ENCODE measurements at regions not wholly inside any gene's neighbourhood (a gene's known extent, or its start where the extent isn't known, plus 50 kb on each side); places are given as distances from the start of the nearest gene placed in this dataset.

DNA sequence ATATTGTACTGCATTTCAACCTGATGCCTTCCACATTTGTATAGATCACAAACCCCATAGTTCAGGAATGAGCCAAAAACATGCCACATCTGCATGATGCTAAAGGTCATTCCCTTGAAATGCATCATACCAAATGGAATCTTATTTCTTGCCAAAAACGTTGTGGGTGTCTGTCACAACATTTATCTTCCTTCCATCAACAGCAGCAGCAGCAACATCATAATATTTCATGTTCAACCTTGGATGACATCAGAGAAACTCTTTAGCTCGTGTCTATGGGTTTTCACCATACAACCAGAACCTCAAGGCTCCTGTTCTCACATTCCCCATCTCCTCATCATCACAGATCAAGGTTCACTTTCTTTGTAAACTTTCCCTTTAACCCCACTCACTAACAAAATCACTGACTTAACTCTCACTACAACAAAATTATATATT, 221.3 kb upstream of the CTAGE1 start:
- Histone ChIP-seq H3K27me3 (ENCODE audit: control insufficient read depth, insufficient read depth, low read length) (no peaks in the 10 kb centered on the region), H3K9ac (ENCODE audit: low read depth, low read length) (no peak overlapping the region), H3K4me1 (ENCODE audit: control insufficient read depth, insufficient read depth, low read length) (no peaks in the 10 kb centered on the region), H3K9me3 (ENCODE audit: control insufficient read depth, insufficient read depth, low read length) (no peaks in the 10 kb centered on the region), H3K4me3 (ENCODE audit: low read depth, low read length) (no peak overlapping the region), H3K36me3 (ENCODE audit: control insufficient read depth, insufficient read depth, low read length) (no peaks in the 10 kb centered on the region)

DNA sequence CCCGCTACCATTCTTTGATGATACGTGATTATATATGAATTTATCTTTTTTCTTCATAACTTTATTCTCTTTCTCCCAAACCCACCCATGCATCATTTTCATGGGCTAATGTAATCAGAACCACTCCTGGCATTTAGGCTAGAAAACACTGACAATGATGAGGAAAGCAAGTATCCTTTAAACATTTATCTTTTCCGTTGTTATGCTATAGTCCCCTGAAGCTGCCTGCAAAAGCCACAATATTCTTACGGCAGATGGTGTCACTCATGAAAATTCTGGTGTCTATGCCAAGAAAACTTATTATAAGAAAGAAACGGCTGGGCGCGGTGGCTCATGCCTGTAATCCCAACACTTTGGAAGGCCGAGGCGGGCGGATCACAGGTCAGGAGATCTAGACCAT, 221.8 kb upstream of the CTAGE1 start:
- Histone ChIP-seq H3K36me3 (ENCODE audit: control insufficient read depth, insufficient read depth, low read length) (no peaks in the 10 kb centered on the region), H3K27me3 (ENCODE audit: control insufficient read depth, insufficient read depth, low read length) (no peaks in the 10 kb centered on the region), H3K4me3 (ENCODE audit: low read depth, low read length) (no peak overlapping the region), H3K9ac (ENCODE audit: low read depth, low read length) (no peak overlapping the region), H3K9me3 (ENCODE audit: control insufficient read depth, insufficient read depth, low read length) (no peaks in the 10 kb centered on the region), H3K4me1 (ENCODE audit: control insufficient read depth, insufficient read depth, low read length) (no peaks in the 10 kb centered on the region)

DNA sequence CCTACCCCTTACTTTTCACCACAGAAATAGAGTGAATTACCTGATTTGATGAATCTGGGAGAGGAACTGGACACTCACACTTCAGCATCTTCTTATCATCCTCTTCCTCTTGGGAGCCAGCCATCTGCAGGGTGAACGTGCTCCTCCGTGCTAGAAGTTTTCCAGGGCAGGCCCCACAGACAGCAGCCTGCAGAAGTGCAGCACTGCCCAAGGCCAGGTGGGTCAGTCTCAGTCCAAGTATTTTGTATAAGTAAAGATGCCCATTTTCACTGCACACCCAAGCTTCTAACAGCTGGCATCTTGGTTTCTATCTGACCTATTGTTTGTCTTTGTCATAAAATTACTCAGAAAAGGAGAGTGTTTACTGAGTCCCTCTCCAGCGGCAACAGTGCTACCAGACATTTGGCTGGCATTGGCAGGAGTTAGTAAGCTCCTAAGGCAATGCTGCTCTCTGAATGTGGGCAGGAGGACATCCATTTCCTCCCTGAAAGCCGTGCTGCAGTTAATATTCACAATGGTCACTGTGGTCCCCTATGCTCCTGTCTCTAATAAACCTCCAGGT, 222.6 kb upstream of the CTAGE1 start:
- Histone ChIP-seq H3K9me3 (ENCODE audit: control insufficient read depth, insufficient read depth, low read length) (no peaks in the 10 kb centered on the region), H3K27me3 (ENCODE audit: control insufficient read depth, insufficient read depth, low read length) (no peaks in the 10 kb centered on the region), H3K4me1 (ENCODE audit: control insufficient read depth, insufficient read depth, low read length) (no peaks in the 10 kb centered on the region), H3K36me3 (ENCODE audit: control insufficient read depth, insufficient read depth, low read length) (no peaks in the 10 kb centered on the region), H3K9ac (ENCODE audit: low read depth, low read length) (no peak overlapping the region), H3K4me3 (ENCODE audit: low read depth, low read length) (no peak overlapping the region)

DNA sequence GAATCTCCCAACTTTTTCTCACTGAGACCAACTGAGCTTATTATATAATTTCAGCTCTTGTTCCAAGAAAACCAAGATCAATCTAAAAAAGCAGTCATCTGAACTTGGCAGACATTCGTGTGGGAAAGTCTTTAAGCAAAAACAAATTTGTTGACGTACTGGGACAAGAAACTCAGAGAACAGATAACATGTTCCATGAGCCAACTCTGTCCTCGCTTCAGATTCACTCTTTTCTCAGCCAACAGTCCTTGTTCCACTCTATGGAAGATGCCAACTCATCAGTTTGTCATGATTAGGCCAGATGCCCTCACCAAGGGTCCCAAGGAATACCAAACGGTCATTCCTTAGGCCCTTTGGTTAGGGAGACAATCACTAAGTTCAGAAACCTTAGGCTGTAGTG, 224.2 kb upstream of the CTAGE1 start:
- no peak overlapping the region for H3K4me3 ChIP-seq (ENCODE audit: low read depth, low read length)
- no peaks in the 10 kb centered on the region for H3K9me3 ChIP-seq (ENCODE audit: control insufficient read depth, insufficient read depth, low read length)
- no peaks in the 10 kb centered on the region for H3K27me3 ChIP-seq (ENCODE audit: control insufficient read depth, insufficient read depth, low read length)
- no peak overlapping the region for H3K9ac ChIP-seq (ENCODE audit: low read depth, low read length)
- no peaks in the 10 kb centered on the region for H3K36me3 ChIP-seq (ENCODE audit: control insufficient read depth, insufficient read depth, low read length)
- H3K4me1 ChIP-seq (ENCODE audit: control insufficient read depth, insufficient read depth, low read length): no peaks in the 10 kb centered on the region

GRCh38 chr18:22643731-22644130, 226.0 kb upstream of the CTAGE1 start:
- no peak overlapping the region for H3K9ac ChIP-seq (ENCODE audit: low read depth, low read length)
- H3K4me3 ChIP-seq (ENCODE audit: low read depth, low read length): no peak overlapping the region
- H3K4me1 ChIP-seq (ENCODE audit: control insufficient read depth, insufficient read depth, low read length): no peaks in the 10 kb centered on the region
- no peaks in the 10 kb centered on the region for H3K36me3 ChIP-seq (ENCODE audit: control insufficient read depth, insufficient read depth, low read length)
- H3K27me3 ChIP-seq (ENCODE audit: control insufficient read depth, insufficient read depth, low read length): no peaks in the 10 kb centered on the region
- H3K9me3 ChIP-seq (ENCODE audit: control insufficient read depth, insufficient read depth, low read length): no peaks in the 10 kb centered on the region

DNA sequence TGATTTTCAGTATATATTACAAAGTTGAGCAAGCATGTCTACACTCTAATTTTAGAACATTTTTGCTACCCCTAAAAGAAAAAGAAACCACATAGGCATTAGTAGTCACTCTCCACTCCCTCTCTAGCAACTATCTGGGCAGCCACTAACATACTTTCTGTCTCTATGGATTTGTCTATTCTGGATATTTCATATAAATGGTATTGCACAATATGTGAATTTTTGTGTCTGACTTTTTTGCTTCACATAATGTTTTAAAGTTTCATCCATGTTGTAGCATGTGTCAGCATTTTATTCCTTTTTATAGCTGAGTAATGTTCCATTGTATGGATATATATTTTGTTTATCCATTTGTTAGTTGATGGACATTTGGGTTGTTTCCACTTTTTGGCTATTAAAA, 232.5 kb upstream of the CTAGE1 start:
- no peaks in the 10 kb centered on the region for H3K27me3 ChIP-seq (ENCODE audit: control insufficient read depth, insufficient read depth, low read length)
- H3K36me3 ChIP-seq (ENCODE audit: control insufficient read depth, insufficient read depth, low read length): no peaks in the 10 kb centered on the region
- no peaks in the 10 kb centered on the region for H3K4me1 ChIP-seq (ENCODE audit: control insufficient read depth, insufficient read depth, low read length)
- no peak overlapping the region for H3K9ac ChIP-seq (ENCODE audit: low read depth, low read length)
- H3K4me3 ChIP-seq (ENCODE audit: low read depth, low read length): no peak overlapping the region
- no peaks in the 10 kb centered on the region for H3K9me3 ChIP-seq (ENCODE audit: control insufficient read depth, insufficient read depth, low read length)

DNA sequence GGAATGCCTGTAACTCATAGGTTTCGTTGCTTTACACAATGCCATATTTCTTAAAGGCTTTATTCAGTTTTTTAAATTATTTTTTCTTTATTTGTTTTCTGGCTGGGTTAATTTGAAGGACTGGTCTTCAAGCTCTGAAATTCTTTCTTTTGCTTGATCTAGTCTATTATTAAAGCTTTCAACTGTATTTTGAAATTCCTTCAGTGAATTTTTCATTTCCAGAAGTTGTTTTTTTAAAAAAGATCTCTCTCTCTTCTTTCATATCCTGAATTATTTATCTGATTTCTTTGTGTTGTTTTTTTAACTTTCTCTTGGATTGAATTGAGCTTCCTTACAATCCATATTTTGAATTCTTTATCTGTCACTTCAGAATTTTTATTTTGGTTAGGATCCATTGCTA, 239.9 kb upstream of the CTAGE1 start:
- H3K36me3 ChIP-seq (ENCODE audit: control insufficient read depth, insufficient read depth, low read length): no peaks in the 10 kb centered on the region
- no peak overlapping the region for H3K4me3 ChIP-seq (ENCODE audit: low read depth, low read length)
- no peaks in the 10 kb centered on the region for H3K4me1 ChIP-seq (ENCODE audit: control insufficient read depth, insufficient read depth, low read length)
- no peaks in the 10 kb centered on the region for H3K27me3 ChIP-seq (ENCODE audit: control insufficient read depth, insufficient read depth, low read length)
- H3K9ac ChIP-seq (ENCODE audit: low read depth, low read length): no peak overlapping the region
- H3K9me3 ChIP-seq (ENCODE audit: control insufficient read depth, insufficient read depth, low read length): no peaks in the 10 kb centered on the region

DNA sequence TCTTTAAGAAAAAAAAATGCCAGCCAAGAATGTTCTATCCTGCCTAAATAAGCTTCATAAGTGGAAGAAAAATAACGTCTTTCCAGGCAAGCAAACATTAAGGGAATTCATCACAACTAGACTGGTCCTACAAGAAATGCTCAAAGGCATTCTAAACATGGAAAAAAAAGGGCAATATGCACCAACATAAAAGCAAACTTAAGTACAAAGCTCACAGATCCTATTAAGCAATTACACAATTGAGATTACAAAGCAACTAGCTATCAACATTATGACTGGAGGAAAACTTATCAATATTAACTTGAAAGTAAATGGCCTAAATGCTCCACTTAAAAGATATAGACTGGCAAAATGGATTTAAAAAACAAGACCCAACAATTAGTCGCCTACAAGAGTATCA, 240.6 kb upstream of the CTAGE1 start:
- Histone ChIP-seq H3K27me3 (ENCODE audit: control insufficient read depth, insufficient read depth, low read length) (no peaks in the 10 kb centered on the region), H3K9ac (ENCODE audit: low read depth, low read length) (no peak overlapping the region), H3K36me3 (ENCODE audit: control insufficient read depth, insufficient read depth, low read length) (no peaks in the 10 kb centered on the region), H3K4me1 (ENCODE audit: control insufficient read depth, insufficient read depth, low read length) (no peaks in the 10 kb centered on the region), H3K4me3 (ENCODE audit: low read depth, low read length) (no peak overlapping the region), H3K9me3 (ENCODE audit: control insufficient read depth, insufficient read depth, low read length) (no peaks in the 10 kb centered on the region)

- Histone ChIP-seq H3K9me3 (ENCODE audit: control insufficient read depth, insufficient read depth, low read length) (no peaks in the 10 kb centered on the region), H3K9ac (ENCODE audit: low read depth, low read length) (no peak overlapping the region), H3K4me1 (ENCODE audit: control insufficient read depth, insufficient read depth, low read length) (no peaks in the 10 kb centered on the region), H3K27me3 (ENCODE audit: control insufficient read depth, insufficient read depth, low read length) (no peaks in the 10 kb centered on the region), H3K36me3 (ENCODE audit: control insufficient read depth, insufficient read depth, low read length) (no peaks in the 10 kb centered on the region), H3K4me3 (ENCODE audit: low read depth, low read length) (no peak overlapping the region)
These were observed 245.7 kb upstream of the CTAGE1 start for GRCh38 chr18:22663378-22663777.

DNA sequence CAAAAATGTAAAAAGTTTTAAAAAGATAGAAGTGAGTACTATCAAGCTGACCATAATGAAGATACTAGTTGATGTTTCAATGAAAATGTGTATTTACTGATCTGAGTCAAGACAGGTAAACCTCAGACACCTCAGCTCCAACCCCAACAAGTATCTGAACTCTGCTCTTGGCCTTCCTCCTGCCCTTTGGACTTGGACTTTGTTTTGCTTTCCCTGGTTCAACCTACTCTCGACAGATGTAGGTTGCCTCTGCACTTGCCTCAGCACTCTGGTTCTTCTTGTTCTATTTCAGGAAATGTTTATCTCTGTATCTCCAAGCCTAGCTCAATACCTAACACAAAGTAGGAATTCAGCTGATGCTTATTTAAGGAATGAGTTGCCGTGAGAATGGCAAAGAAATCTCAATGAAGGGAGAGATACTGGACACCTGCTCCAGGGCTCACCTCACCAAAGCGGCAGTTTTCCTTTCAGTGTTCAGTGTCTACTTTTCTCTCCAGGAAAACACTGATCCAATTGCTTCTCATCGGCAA, 248.8 kb upstream of the CTAGE1 start:
- H3K4me3 ChIP-seq (ENCODE audit: low read depth, low read length): no peak overlapping the region
- H3K27me3 ChIP-seq (ENCODE audit: control insufficient read depth, insufficient read depth, low read length): no peaks in the 10 kb centered on the region
- H3K9ac ChIP-seq (ENCODE audit: low read depth, low read length): no peak overlapping the region
- H3K36me3 ChIP-seq (ENCODE audit: control insufficient read depth, insufficient read depth, low read length): no peaks in the 10 kb centered on the region
- no peaks in the 10 kb centered on the region for H3K9me3 ChIP-seq (ENCODE audit: control insufficient read depth, insufficient read depth, low read length)
- no peaks in the 10 kb centered on the region for H3K4me1 ChIP-seq (ENCODE audit: control insufficient read depth, insufficient read depth, low read length)

- H3K27me3 ChIP-seq (ENCODE audit: control insufficient read depth, insufficient read depth, low read length): no peaks in the 10 kb centered on the region
- no peaks in the 10 kb centered on the region for H3K9me3 ChIP-seq (ENCODE audit: control insufficient read depth, insufficient read depth, low read length)
- no peak overlapping the region for H3K4me3 ChIP-seq (ENCODE audit: low read depth, low read length)
- H3K9ac ChIP-seq (ENCODE audit: low read depth, low read length): no peak overlapping the region
- no peaks in the 10 kb centered on the region for H3K4me1 ChIP-seq (ENCODE audit: control insufficient read depth, insufficient read depth, low read length)
- H3K36me3 ChIP-seq (ENCODE audit: control insufficient read depth, insufficient read depth, low read length): no peaks in the 10 kb centered on the region
These were observed 249.4 kb upstream of the CTAGE1 start for GRCh38 chr18:22667156-22667555.

DNA sequence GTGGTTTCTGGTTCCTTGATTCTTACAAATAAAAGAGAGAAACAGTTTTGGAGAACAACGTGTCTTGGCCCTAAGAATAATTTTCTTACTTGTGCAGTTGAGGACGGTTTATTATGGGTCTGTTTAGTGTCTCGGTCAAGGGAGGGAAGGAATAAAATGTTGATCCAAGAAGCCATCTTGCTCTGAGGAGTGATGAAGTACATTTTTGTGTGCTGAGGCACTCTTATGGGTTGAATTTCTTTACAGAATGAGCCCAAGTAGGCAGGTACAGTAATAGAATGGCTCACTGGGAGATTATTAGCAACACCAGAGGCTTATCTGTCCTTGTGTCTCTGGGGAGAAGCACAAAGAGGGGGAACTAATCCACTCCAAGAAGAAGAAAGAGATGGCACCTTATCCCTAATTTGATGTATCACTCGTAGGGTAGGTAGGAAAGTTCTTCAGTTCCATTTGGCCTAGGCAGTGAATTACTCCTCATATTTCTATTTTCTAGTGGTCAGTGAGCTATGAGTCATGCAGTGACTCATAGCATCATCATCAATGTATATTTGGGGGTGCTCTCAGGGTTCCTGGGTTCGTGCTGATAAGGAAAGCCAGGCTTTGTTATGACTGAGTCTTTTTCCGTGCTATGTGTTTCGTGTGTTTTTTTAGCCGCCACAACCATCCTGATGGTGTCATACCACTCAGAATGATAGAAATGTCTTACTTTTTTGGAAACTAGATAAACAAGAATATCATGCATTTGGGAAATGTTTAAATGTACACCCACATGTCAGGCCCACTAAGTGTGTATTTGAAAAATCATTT, 250.1 kb upstream of the CTAGE1 start:
- Histone ChIP-seq H3K4me1 (ENCODE audit: control insufficient read depth, insufficient read depth, low read length) (no peaks in the 10 kb centered on the region), H3K4me3 (ENCODE audit: low read depth, low read length) (no peak overlapping the region), H3K9ac (ENCODE audit: low read depth, low read length) (no peak overlapping the region), H3K27me3 (ENCODE audit: control insufficient read depth, insufficient read depth, low read length) (no peaks in the 10 kb centered on the region), H3K36me3 (ENCODE audit: control insufficient read depth, insufficient read depth, low read length) (no peaks in the 10 kb centered on the region), H3K9me3 (ENCODE audit: control insufficient read depth, insufficient read depth, low read length) (no peaks in the 10 kb centered on the region)
